ENCODE measurements at regions not wholly inside any gene's neighbourhood (a gene's known extent, or its start where the extent isn't known, plus 50 kb on each side); places are given as distances from the start of the nearest gene placed in this dataset.

GRCh38 chr1:100791586-100791985 is 72.0 kb downstream of the VCAM1 start:
- FAIRE-seq: no peak
- H3K27me3 ChIP-seq (ENCODE audit: control insufficient read depth, insufficient read depth, low read length): no peaks in the 10 kb centered on the region
- H3K4me3 ChIP-seq (ENCODE audit: low read depth, low read length): no peak overlapping the region
- no peaks in the 10 kb centered on the region for H3K36me3 ChIP-seq (ENCODE audit: control insufficient read depth, insufficient read depth, low read length)
- TF ChIP-seq, protein P1, sequence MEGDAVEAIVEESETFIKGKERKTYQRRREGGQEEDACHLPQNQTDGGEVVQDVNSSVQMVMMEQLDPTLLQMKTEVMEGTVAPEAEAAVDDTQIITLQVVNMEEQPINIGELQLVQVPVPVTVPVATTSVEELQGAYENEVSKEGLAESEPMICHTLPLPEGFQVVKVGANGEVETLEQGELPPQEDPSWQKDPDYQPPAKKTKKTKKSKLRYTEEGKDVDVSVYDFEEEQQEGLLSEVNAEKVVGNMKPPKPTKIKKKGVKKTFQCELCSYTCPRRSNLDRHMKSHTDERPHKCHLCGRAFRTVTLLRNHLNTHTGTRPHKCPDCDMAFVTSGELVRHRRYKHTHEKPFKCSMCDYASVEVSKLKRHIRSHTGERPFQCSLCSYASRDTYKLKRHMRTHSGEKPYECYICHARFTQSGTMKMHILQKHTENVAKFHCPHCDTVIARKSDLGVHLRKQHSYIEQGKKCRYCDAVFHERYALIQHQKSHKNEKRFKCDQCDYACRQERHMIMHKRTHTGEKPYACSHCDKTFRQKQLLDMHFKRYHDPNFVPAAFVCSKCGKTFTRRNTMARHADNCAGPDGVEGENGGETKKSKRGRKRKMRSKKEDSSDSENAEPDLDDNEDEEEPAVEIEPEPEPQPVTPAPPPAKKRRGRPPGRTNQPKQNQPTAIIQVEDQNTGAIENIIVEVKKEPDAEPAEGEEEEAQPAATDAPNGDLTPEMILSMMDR (IDR thresholded peaks at IDR 0.05; ENCODE audit: insufficient read depth, low read length, severe bottlenecking): no peak
- peak; percentile 53 for DNase-seq (ENCODE audit: low read depth)

DNA sequence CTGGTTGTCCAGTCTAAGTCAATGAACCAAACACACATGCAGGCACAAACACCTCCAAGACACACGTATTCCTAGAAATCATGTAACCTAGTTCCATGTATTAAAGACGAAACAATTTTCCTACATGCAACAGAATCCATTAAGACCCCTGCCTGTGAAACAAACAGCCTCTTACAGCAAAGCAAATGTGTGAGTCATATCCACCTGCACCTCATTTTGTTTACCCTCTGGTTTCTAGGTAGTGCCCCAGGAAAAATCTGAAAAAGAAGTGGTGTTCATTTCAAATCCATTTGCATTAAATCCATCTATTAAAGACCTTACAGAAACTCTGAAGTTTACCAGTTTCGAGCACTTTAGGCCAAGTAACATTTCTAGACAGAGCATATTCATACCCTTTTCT is 74.1 kb downstream of the VCAM1 start:
- FAIRE-seq: no peak

GRCh38 chr1:100794748-100795645 is 75.5 kb downstream of the VCAM1 start:
- FAIRE-seq (no peak), DNase-seq (ENCODE audit: low read depth) (no peak)
- Histone ChIP-seq H3K36me3 (ENCODE audit: control insufficient read depth, insufficient read depth, low read length) (no peaks in the 10 kb centered on the region), H3K27me3 (ENCODE audit: control insufficient read depth, insufficient read depth, low read length) (no peaks in the 10 kb centered on the region), H3K4me3 (ENCODE audit: low read depth, low read length) (no peak overlapping the region)
- TF ChIP-seq, protein P1 (IDR thresholded peaks at IDR 0.05; ENCODE audit: insufficient read depth, low read length, severe bottlenecking): no peak

More for the DNA sequence above, 74.1 kb downstream of the VCAM1 start:
- Histone ChIP-seq H3K4me3 (ENCODE audit: low read depth, low read length) (no peak overlapping the region), H3K36me3 (ENCODE audit: control insufficient read depth, insufficient read depth, low read length) (no peaks in the 10 kb centered on the region), H3K27me3 (ENCODE audit: control insufficient read depth, insufficient read depth, low read length) (no peaks in the 10 kb centered on the region)
- TF ChIP-seq, protein P1 (IDR thresholded peaks at IDR 0.05; ENCODE audit: insufficient read depth, low read length, severe bottlenecking): no peak
- DNase-seq (ENCODE audit: low read depth): peak; percentile 41

GRCh38 chr1:100795646-100795985 is 76.1 kb downstream of the VCAM1 start:
- Histone ChIP-seq H3K4me3 (ENCODE audit: low read depth, low read length) (no peak overlapping the region), H3K36me3 (ENCODE audit: control insufficient read depth, insufficient read depth, low read length) (no peaks in the 10 kb centered on the region), H3K27me3 (ENCODE audit: control insufficient read depth, insufficient read depth, low read length) (no peaks in the 10 kb centered on the region)
- TF ChIP-seq, protein P1 (IDR thresholded peaks at IDR 0.05; ENCODE audit: insufficient read depth, low read length, severe bottlenecking): no peak
- no peak for DNase-seq (ENCODE audit: low read depth)
- no peak for FAIRE-seq

DNA sequence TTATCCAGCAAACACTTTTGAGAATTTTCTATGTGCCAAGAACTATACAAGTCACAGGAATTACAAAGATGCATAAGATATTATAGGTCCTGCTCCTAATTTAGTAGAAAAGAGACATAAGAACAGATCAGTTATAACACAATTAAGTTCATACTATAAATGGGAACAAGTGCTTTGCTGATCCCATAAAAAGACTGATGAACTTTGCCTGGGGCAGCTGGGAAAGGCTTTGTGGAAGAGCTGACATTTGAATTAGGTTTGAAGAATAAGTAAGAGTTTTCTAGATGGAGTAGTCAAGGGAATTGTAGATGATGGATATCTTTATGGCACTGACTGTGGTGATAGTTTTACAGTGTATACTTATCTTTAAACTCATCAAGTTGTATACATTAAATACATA is 76.5 kb downstream of the VCAM1 start:
- DNase-seq (ENCODE audit: low read depth) (no peak), FAIRE-seq (no peak)
- Histone ChIP-seq H3K36me3 (ENCODE audit: control insufficient read depth, insufficient read depth, low read length) (no peaks in the 10 kb centered on the region), H3K27me3 (ENCODE audit: control insufficient read depth, insufficient read depth, low read length) (no peaks in the 10 kb centered on the region), H3K4me3 (ENCODE audit: low read depth, low read length) (no peak overlapping the region)
- TF ChIP-seq, protein P1 (IDR thresholded peaks at IDR 0.05; ENCODE audit: insufficient read depth, low read length, severe bottlenecking): no peak

- TF ChIP-seq, protein P1 (IDR thresholded peaks at IDR 0.05; ENCODE audit: insufficient read depth, low read length, severe bottlenecking): no peak
- FAIRE-seq (no peak), DNase-seq (ENCODE audit: low read depth) (no peak)
These were observed 80.0 kb downstream of the VCAM1 start for GRCh38 chr1:100799548-100799947.

More at GRCh38 chr1:100799548-100799947, 80.0 kb downstream of the VCAM1 start:
- Histone ChIP-seq H3K27me3 (ENCODE audit: control insufficient read depth, insufficient read depth, low read length) (no peaks in the 10 kb centered on the region), H3K36me3 (ENCODE audit: control insufficient read depth, insufficient read depth, low read length) (no peaks in the 10 kb centered on the region), H3K4me3 (ENCODE audit: low read depth, low read length) (no peak overlapping the region)

Data from bronchial epithelial cell (primary cell).